ENCODE measurements at regions not wholly inside any gene's neighbourhood (a gene's known extent, or its start where the extent isn't known, plus 50 kb on each side); places are given as distances from the start of the nearest gene placed in this dataset.
"Not testable (repeated sequence)": the region's sequence is repeated elsewhere in the genome, so short reads cannot be mapped to it uniquely, and the experiment has no call there.

GRCh38 chr9:71587576-71588362, 180.5 kb downstream of the CEMIP2 start:
- no peak for DNase-seq

- no peak for DNase-seq
Observed at GRCh38 chr9:71583792-71584191, 184.5 kb downstream of the CEMIP2 start.

GRCh38 chr9:71582347-71582746, 186.0 kb downstream of the CEMIP2 start:
- no peak for DNase-seq

GRCh38 chr9:71581101-71581500, 187.2 kb downstream of the CEMIP2 start:
- no peak for DNase-seq

- DNase-seq = no peak
Observed at GRCh38 chr9:71571186-71571585, 197.1 kb downstream of the CEMIP2 start.

- no peak for DNase-seq
Observed at GRCh38 chr9:71567890-71568289, 200.4 kb downstream of the CEMIP2 start.

- DNase-seq = no peak
Observed at GRCh38 chr9:71562140-71562539, 206.2 kb downstream of the CEMIP2 start.

- DNase-seq = no peak
Observed at GRCh38 chr9:71557310-71557709, 211.0 kb downstream of the CEMIP2 start.

- DNase-seq = no peak
Observed at GRCh38 chr9:71552480-71552879, 215.8 kb downstream of the CEMIP2 start.

- no peak for DNase-seq
Observed at GRCh38 chr9:71549023-71549422, 219.3 kb downstream of the CEMIP2 start.

- DNase-seq = no peak
Observed at GRCh38 chr9:71544464-71544863, 223.8 kb downstream of the CEMIP2 start.

GRCh38 chr9:71541436-71541835, 226.9 kb downstream of the CEMIP2 start:
- DNase-seq = no peak

- no peak for DNase-seq
Observed at GRCh38 chr9:71524996-71525580, 243.2 kb downstream of the CEMIP2 start.

- no peak for DNase-seq
Observed at GRCh38 chr9:71524516-71524915, 243.8 kb downstream of the CEMIP2 start.

GRCh38 chr9:71521132-71521531, 247.2 kb downstream of the CEMIP2 start:
- no peak for DNase-seq

- no peak for DNase-seq
Observed at GRCh38 chr9:71519098-71519696, 249.1 kb downstream of the CEMIP2 start.

- DNase-seq = no peak
Observed at GRCh38 chr9:71518045-71518827, 250.1 kb downstream of the CEMIP2 start.

- DNase-seq = no peak
Observed at GRCh38 chr9:71515626-71516025, 252.7 kb downstream of the CEMIP2 start.

GRCh38 chr9:71515107-71515506, 253.2 kb downstream of the CEMIP2 start:
- DNase-seq = no peak

GRCh38 chr9:71514344-71514975, 253.9 kb downstream of the CEMIP2 start:
- DNase-seq = no peak

- no peak for DNase-seq
Observed at GRCh38 chr9:71509054-71509453, 259.3 kb downstream of the CEMIP2 start.

GRCh38 chr9:71508141-71508540, 260.2 kb downstream of the CEMIP2 start:
- not testable (repeated sequence) for DNase-seq

GRCh38 chr9:71506821-71507220, 261.5 kb downstream of the CEMIP2 start:
- DNase-seq = no peak

Measured in activated naive CD4-positive, alpha-beta T cell treated with Interleukin-2 at 50 U/mL for 16 hours (primary cell).